Activated naive CD8-positive, alpha-beta T cell treated with anti-CD3 and anti-CD28 coated beads, Interleukin-2, amount 10 ng/mL, durations not matched to agents 7 days and 5 days (primary cell): ENCODE measurements at regions not wholly inside any gene's neighbourhood (a gene's known extent, or its start where the extent isn't known, plus 50 kb on each side); places are given as distances from the start of the nearest gene placed in this dataset.

Experiments
- ATAC-seq: fragments of 150-1000 bp; cut with Tn5 transposase; one replicate; pipeline ENCODE4 v1.10.0; 2021; ENCODE audit warnings: low read depth, moderate library complexity
- POLR2A ChIA-PET: fragments of 350-600 bp; sonication (Branson Sonifier 250); formaldehyde crosslinking; loops from one replicate; lab custom pipeline; 2021; ENCODE audit warnings: antibody characterized with exemption; lab: Charles Lee
- DNase-seq: peaks from one replicate; pipeline ENCODE4 v3.0.0; 2021
- H3K27ac Mint-ChIP-seq: one replicate; pipeline ENCODE4 v1.8.0; 2022; ENCODE audit warnings: mild to moderate bottlenecking, mixed read lengths
- H3K27me3 Mint-ChIP-seq: one replicate; pipeline ENCODE4 v1.8.0; 2022; ENCODE audit warnings: mild to moderate bottlenecking, moderate library complexity, mixed read lengths
- H3K36me3 Mint-ChIP-seq: one replicate; pipeline ENCODE4 v1.8.0; 2021; ENCODE audit warnings: mild to moderate bottlenecking, mixed read lengths
- H3K4me1 Mint-ChIP-seq: one replicate; pipeline ENCODE4 v1.8.0; 2021; ENCODE audit warnings: mixed read lengths
- H3K4me3 Mint-ChIP-seq: one replicate; pipeline ENCODE4 v1.8.0; 2022; ENCODE audit warnings: mild to moderate bottlenecking, moderate library complexity, mixed read lengths
- H3K9me3 Mint-ChIP-seq: one replicate; pipeline ENCODE4 v1.8.0; 2021; ENCODE audit warnings: mixed read lengths

DNA sequence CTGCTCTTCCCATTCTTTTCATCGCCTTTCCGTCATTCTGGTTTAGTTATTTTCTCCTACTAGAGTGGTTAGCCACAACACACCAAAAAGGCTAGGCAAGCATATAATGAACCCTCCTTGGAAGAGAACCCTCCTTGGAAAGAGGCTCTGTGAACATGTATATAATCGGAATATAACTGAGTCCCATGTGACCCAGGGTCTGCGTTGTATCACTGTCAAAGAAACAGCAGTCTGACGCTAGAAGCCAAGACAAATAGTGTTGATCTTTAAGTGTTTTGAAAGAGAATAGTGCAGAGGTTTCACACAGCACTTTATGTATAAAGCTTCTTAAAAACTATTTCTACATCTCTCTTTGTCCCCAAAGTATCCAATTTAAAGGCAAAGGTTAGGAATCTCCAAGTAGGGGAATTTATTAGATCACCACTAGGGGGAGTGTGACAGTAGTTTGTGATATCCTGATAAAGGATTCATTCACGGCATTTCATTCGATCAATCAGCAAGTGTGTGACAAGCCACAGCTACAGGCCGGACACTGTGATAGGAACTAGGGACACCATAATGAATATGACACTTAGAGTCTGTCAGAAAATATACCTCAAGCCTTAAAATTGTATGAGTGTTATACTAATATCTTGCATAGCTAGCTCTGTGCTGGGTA is 395.3 kb downstream of the CD109 start:
- no peak for DNase-seq

DNA sequence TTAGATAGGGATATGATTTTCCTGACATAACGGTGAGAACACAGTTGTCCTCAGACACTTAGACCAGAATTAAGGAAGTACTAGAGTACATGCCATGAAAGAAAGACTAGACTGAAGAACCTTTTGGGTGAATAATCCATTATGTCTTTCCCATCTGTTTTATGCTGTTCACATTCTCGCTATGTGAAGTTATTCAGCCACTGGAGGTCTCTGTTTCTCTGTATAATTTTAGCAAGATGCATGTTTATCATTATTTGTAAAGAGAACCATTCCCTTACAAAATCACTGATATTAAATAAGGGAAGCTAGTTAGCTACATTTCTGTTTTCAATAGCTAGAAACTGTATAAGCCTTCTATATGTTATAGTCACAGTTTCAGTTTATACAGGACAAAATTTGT is 391.9 kb downstream of the CD109 start:
- POLR2A ChIA-PET: no interaction called here
- ATAC-seq: no peak
- no peak overlapping the region for H3K4me3 Mint-ChIP-seq
- H3K9me3 Mint-ChIP-seq: no peaks in the 10 kb centered on the region
- no peak for DNase-seq
- H3K27me3 Mint-ChIP-seq: no peaks in the 10 kb centered on the region
- no peak overlapping the region for H3K27ac Mint-ChIP-seq
- H3K36me3 Mint-ChIP-seq: no peaks in the 10 kb centered on the region
- H3K4me1 Mint-ChIP-seq: no peaks in the 10 kb centered on the region

More for the DNA sequence above, 395.3 kb downstream of the CD109 start:
- Mint-ChIP-seq H3K27me3 (no peaks in the 10 kb centered on the region), H3K4me1 (no peaks in the 10 kb centered on the region), H3K36me3 (no peaks in the 10 kb centered on the region), H3K27ac (no peak overlapping the region), H3K9me3 (no peaks in the 10 kb centered on the region), H3K4me3 (no peak overlapping the region)
- POLR2A ChIA-PET: no interaction called here
- no peak for ATAC-seq

DNA sequence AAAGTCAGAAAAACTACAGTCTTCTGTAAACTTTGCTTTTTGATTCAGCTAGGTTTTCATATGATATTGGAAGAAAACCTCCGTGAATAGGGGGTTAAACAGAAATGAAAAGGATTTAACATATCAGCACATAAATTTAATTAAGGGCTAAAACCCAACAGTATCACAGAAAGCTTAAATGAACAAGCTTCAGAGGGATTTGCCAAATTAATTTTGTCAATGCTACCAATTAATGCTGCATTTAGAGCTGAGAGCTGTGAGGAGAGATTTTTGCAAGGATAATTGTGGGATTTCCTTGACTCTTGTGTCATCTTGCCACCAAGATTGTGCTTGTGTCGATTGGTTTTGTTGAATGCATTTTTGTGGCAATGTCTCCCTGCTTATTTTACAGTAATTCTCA is 379.9 kb downstream of the CD109 start:
- Mint-ChIP-seq H3K27ac (no peak overlapping the region), H3K27me3 (no peaks in the 10 kb centered on the region)

GRCh38 chr6:74075323-74075722 is 379.3 kb downstream of the CD109 start:
- POLR2A ChIA-PET: no interaction called here
- no peak overlapping the region for H3K4me3 Mint-ChIP-seq

More for the DNA sequence above, 379.9 kb downstream of the CD109 start:
- ATAC-seq (no peak), DNase-seq (no peak)
- Mint-ChIP-seq H3K4me1 (no peaks in the 10 kb centered on the region), H3K36me3 (no peaks in the 10 kb centered on the region), H3K4me3 (no peak overlapping the region), H3K9me3 (no peaks in the 10 kb centered on the region)
- POLR2A ChIA-PET: no interaction called here

GRCh38 chr6:74074645-74075044 is 378.6 kb downstream of the CD109 start:
- POLR2A ChIA-PET: no interaction called here
- Mint-ChIP-seq H3K27me3 (no peaks in the 10 kb centered on the region), H3K36me3 (no peaks in the 10 kb centered on the region), H3K27ac (no peak overlapping the region), H3K4me3 (no peak overlapping the region), H3K4me1 (no peaks in the 10 kb centered on the region), H3K9me3 (no peaks in the 10 kb centered on the region)
- DNase-seq (no peak), ATAC-seq (no peak)

More at GRCh38 chr6:74075323-74075722, 379.3 kb downstream of the CD109 start:
- DNase-seq: no peak
- Mint-ChIP-seq H3K27ac (no peak overlapping the region), H3K27me3 (no peaks in the 10 kb centered on the region), H3K36me3 (no peaks in the 10 kb centered on the region), H3K9me3 (no peaks in the 10 kb centered on the region), H3K4me1 (no peaks in the 10 kb centered on the region)
- no peak for ATAC-seq

- POLR2A ChIA-PET: no interaction called here
- ATAC-seq (no peak), DNase-seq (no peak)
- H3K9me3 Mint-ChIP-seq: no peaks in the 10 kb centered on the region
- no peak overlapping the region for H3K27ac Mint-ChIP-seq
- H3K4me3 Mint-ChIP-seq: no peak overlapping the region
- no peaks in the 10 kb centered on the region for H3K27me3 Mint-ChIP-seq
- H3K36me3 Mint-ChIP-seq: no peaks in the 10 kb centered on the region
- no peaks in the 10 kb centered on the region for H3K4me1 Mint-ChIP-seq
These were observed 378.0 kb downstream of the CD109 start for GRCh38 chr6:74073999-74074398.

GRCh38 chr6:74073429-74073828 is 377.4 kb downstream of the CD109 start:
- H3K27me3 Mint-ChIP-seq: no peaks in the 10 kb centered on the region
- H3K4me1 Mint-ChIP-seq: no peaks in the 10 kb centered on the region
- no peaks in the 10 kb centered on the region for H3K9me3 Mint-ChIP-seq
- DNase-seq: no peak
- ATAC-seq: no peak
- H3K27ac Mint-ChIP-seq: no peak overlapping the region
- no peaks in the 10 kb centered on the region for H3K36me3 Mint-ChIP-seq
- POLR2A ChIA-PET: no interaction called here
- no peak overlapping the region for H3K4me3 Mint-ChIP-seq

DNA sequence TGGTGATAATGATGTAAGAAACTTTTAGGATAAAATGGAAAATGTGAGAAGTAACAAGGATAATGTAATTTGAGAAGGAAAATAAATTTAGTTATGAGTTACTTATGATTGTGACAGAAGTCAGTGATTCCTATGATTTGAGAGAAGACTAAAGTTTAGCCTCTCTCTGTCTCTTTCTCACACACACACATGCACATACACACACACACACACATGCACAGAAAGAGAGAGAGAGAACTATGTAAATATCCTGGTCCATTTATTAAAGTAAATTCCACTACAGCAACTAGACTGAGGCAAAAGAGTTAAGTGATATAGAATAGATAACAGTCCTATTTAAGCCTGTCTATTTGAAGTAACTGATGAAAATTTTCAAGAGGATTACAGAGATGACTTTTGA is 375.2 kb downstream of the CD109 start:
- Mint-ChIP-seq H3K9me3 (peaks cover 2% of the 10 kb centered on the region), H3K4me3 (no peak overlapping the region), H3K27ac (no peak overlapping the region), H3K27me3 (no peaks in the 10 kb centered on the region), H3K4me1 (no peaks in the 10 kb centered on the region), H3K36me3 (no peaks in the 10 kb centered on the region)
- POLR2A ChIA-PET: no interaction called here
- no peak for DNase-seq
- no peak for ATAC-seq

GRCh38 chr6:74070711-74071110 is 374.7 kb downstream of the CD109 start:
- no peak for ATAC-seq
- no peak for DNase-seq
- Mint-ChIP-seq H3K9me3 (peaks cover 2% of the 10 kb centered on the region), H3K36me3 (no peaks in the 10 kb centered on the region), H3K4me3 (no peak overlapping the region), H3K27ac (no peak overlapping the region), H3K4me1 (no peaks in the 10 kb centered on the region), H3K27me3 (peaks cover under 1% of the 10 kb centered on the region)
- POLR2A ChIA-PET: no interaction called here

- peaks cover 4% of the 10 kb centered on the region for H3K27me3 Mint-ChIP-seq
- no peak overlapping the region for H3K27ac Mint-ChIP-seq
- no peaks in the 10 kb centered on the region for H3K4me1 Mint-ChIP-seq
- peaks cover 2% of the 10 kb centered on the region for H3K9me3 Mint-ChIP-seq
- ATAC-seq (no peak), DNase-seq (no peak)
- H3K36me3 Mint-ChIP-seq: no peaks in the 10 kb centered on the region
- POLR2A ChIA-PET: no interaction called here
- H3K4me3 Mint-ChIP-seq: no peak overlapping the region
These were observed 374.1 kb downstream of the CD109 start for GRCh38 chr6:74070091-74070490.

DNA sequence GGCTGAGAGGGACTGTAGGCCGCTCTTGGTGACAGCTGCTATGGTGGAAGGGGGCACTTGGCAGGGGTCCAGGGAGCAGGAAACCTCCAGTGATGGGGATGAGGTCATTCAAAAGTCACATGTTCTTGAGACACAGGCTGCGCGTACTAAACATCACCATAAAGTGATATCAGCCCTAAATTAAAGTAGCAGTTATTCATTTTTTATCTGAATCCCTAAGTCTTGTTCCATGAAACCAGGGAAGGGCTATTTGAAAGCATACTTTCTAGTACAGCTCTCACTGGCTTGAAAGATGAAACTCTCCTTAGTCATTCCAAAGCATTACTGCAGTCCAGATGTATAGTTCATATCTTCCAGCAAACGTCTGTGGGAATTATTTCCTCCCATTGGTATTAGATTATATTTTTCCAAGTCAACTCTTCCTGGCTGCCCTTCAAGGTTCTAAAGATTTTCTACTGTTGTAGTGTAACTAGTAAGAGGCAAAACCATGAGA is 373.1 kb downstream of the CD109 start:
- POLR2A ChIA-PET: no interaction called here
- H3K9me3 Mint-ChIP-seq: peaks cover 2% of the 10 kb centered on the region
- no peak overlapping the region for H3K27ac Mint-ChIP-seq
- DNase-seq (no peak), ATAC-seq (no peak)
- H3K36me3 Mint-ChIP-seq: no peaks in the 10 kb centered on the region
- no peak overlapping the region for H3K4me3 Mint-ChIP-seq
- no peaks in the 10 kb centered on the region for H3K4me1 Mint-ChIP-seq
- peaks cover 4% of the 10 kb centered on the region for H3K27me3 Mint-ChIP-seq

DNA sequence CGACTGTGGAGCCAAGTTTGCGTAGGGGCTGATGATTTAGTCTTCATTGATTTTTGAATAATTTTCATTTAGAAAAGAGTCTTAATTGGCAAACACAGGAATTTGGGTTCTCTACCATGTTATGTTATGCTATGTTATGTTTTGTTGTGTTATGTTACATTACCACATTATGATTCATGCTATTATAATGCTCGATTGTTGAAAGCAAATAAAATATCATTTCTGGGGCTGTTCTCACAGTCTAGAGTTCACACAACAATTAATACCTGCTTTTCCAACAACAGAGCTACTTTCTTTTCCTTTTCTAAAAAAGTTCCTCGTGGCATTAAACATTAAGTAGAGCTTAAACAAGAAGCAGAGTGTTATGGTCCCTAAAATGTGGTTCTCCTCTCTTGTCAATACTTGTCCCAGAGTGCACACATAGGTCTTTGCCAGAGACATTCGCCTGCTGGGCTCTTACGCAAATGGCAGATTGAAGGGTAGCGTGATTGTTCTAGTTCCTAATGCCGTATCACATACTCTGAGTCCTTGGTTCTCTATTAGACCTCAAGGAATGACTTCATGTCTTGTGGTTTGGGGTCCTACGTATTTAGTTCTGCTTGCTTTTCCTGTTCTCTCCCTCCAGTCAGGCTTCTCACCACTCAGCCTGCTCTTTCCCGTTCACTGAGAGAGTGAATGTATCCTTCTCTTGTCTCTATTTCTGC is 370.3 kb downstream of the CD109 start:
- peaks cover 4% of the 10 kb centered on the region for H3K27me3 Mint-ChIP-seq

GRCh38 chr6:74065705-74066104 is 369.7 kb downstream of the CD109 start:
- H3K27me3 Mint-ChIP-seq: peaks cover 4% of the 10 kb centered on the region
- DNase-seq: no peak
- ATAC-seq: no peak
- no peak overlapping the region for H3K27ac Mint-ChIP-seq
- no peak overlapping the region for H3K4me3 Mint-ChIP-seq
- POLR2A ChIA-PET: no interaction called here
- no peaks in the 10 kb centered on the region for H3K36me3 Mint-ChIP-seq
- H3K9me3 Mint-ChIP-seq: peaks cover 2% of the 10 kb centered on the region
- no peaks in the 10 kb centered on the region for H3K4me1 Mint-ChIP-seq

More for the DNA sequence above, 370.3 kb downstream of the CD109 start:
- no peaks in the 10 kb centered on the region for H3K4me1 Mint-ChIP-seq
- H3K36me3 Mint-ChIP-seq: no peaks in the 10 kb centered on the region
- no peak overlapping the region for H3K4me3 Mint-ChIP-seq
- POLR2A ChIA-PET: no interaction called here
- H3K27ac Mint-ChIP-seq: no peak overlapping the region
- DNase-seq: no peak
- H3K9me3 Mint-ChIP-seq: peaks cover 2% of the 10 kb centered on the region
- no peak for ATAC-seq

DNA sequence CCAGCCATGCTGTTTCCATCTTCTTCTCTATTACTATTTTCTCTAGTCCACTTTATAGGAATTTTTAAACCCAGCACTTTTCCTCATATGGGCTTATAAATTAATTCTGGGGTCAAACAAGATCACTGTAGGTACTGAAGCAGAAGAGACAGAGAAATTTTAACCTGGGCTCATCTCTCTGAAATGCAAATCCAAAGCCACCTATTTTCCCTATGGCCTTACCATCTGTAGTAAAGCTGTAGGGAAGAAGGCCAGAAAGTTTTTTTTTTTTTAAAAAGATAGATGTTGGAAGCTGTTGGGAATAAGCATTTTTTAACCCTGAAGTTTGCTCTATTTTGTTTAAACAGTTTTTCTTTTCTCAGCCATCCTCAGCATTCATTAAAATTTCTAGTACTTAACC is 367.4 kb downstream of the CD109 start:
- Mint-ChIP-seq H3K27me3 (peaks cover 4% of the 10 kb centered on the region), H3K27ac (no peak overlapping the region), H3K4me3 (no peak overlapping the region), H3K36me3 (no peaks in the 10 kb centered on the region), H3K9me3 (peaks cover 2% of the 10 kb centered on the region), H3K4me1 (no peaks in the 10 kb centered on the region)
- ATAC-seq (no peak), DNase-seq (no peak)
- POLR2A ChIA-PET: no interaction called here
